SKM-1 treated with dmso at 0.1 percent for 144 hours (cell line): ENCODE measurements at regions not wholly inside any gene's neighbourhood (a gene's known extent, or its start where the extent isn't known, plus 50 kb on each side); places are given as distances from the start of the nearest gene placed in this dataset.
"Not testable (repeated sequence)": the region's sequence is repeated elsewhere in the genome, so short reads cannot be mapped to it uniquely, and the experiment has no call there.

Experiments
- DNase-seq: peaks from one replicate; lab custom pipeline; 2025; ENCODE audit not compliant: unreplicated experiment; lab: John Stamatoyannopoulos, UW

DNA sequence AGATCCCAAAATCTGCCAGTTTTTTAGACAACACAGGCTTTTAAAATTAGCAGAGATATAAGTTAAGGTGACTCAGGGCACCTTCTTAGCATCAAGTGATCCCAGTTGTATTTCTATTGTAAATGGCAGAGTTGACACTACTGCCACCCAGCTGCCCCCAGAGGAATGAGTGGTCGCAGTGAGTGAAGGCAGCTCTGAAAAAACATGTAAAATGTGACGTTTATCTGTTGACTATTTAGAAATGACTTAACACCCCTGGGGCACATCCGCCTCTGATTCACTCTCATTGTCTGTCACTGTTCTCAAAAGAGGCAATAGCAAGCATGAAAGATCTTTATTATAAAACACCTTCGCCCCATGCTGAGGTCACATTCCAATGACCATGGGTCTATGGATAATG lies 592.4 kb downstream of the ACTRT1 start:
- DNase-seq = no peak

GRCh38 chrX:127457161-127457560 lies 595.0 kb downstream of the ACTRT1 start:
- no peak for DNase-seq

DNA sequence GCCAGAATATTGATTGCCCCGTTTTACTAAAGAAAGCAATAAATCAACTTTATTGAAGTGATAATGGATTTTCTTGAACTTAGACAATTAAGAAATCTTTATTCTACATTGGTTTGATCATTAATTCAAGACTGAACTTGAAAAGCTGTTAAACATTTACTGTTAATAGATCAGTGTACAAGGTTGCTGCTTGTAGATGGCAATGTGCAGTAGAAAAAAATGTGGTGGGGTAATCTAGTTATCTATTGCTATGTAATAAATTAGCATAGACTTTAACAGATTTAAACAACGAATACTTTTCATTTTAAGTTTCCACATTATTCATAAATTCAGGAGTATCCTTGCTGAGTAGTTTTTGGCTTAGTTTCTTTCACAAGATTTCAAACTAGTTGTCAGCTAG lies 612.5 kb downstream of the ACTRT1 start:
- no peak for DNase-seq

DNA sequence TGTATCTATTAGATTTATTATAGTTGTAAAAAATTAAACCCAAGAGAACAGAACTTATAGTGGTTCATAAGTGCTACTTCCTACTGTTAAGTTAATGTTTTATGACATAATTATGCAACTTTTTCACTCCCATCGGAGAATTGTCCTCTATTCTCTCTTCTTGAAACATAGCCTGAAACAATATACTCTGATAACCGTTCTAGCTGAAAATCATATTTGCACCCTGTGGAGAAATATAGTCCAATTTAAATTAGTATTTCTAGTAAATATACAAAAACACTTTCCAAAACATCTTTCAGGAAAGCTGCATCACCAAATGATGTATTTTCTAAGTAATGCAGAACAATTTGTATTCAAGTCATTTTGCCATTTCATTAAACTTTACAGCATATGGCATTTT lies 586.4 kb downstream of the PRR32 start:
- DNase-seq = no peak

DNA sequence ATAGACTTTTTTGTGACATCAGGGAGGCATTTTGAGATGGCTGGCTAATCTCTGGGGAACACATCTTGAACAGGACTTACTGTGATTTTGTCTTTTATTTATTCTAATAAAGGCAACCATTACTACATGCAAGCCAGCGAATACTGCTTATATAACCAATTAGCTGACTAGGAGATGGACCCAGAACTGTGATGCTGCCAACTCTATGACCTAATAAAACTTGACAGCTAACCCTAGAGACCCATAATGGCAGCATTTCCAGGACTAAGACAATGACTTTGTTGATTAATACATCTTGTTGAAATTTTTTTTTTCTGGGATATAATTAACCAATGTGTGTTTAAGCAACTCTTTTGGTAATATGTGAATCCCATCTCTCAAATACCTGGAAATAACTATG lies 584.6 kb downstream of the PRR32 start:
- DNase-seq = no peak

- not testable (repeated sequence) for DNase-seq
Observed at GRCh38 chrX:127400231-127400630, 580.7 kb downstream of the PRR32 start.

DNA sequence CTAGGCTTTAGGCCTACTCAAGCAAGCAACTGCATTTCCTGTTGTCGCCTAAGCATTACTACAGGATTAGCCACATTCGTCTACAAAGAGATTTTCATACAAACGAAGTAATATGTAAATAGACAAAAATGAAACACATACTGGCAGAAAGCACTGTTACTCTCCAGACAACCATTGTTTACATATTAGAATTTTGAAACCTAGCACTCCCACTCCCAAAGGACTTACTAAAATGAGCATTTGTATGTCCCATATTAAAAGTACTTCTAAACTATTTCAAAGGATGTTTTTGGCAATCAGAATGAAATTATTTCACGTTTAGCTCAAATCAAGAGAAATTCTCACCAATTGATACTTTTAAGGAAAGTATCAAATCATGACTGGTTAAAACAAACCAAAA lies 570.8 kb downstream of the PRR32 start:
- DNase-seq = no peak

GRCh38 chrX:127389900-127390299 lies 570.4 kb downstream of the PRR32 start:
- DNase-seq = no peak
